Adrenal gland (tissue), 5 donors: ENCODE measurements at regions not wholly inside any gene's neighbourhood (a gene's known extent, or its start where the extent isn't known, plus 50 kb on each side); places are given as distances from the start of the nearest gene placed in this dataset.
A peak's percentile ranks its signal among the peaks of the same experiment; 100 is the strongest.

Experiments used
- POLR2A ChIP-seq, 2 donors: fragments of 450-650 bp; IDR thresholded peaks; one replicate each; pipeline ENCODE4 v1.6.1; 2017; ENCODE audit warnings: antibody characterized with exemption in 2 of 2, mild to moderate bottlenecking in 2 of 2, moderate library complexity in 1 of 2
- TF ChIP-seq, protein P1 (sequence below), 6 experiments: fragments of 450-650 bp in 4 of 6; fragments of 200-600 bp in 2 of 6; sonication (generic) in 1 of 6; IDR thresholded peaks; 1 replicate in 5 of 6; 2 replicates in 1 of 6; pipeline versions ENCODE4 v1.5.1 to v1.8.0; 2016 to 2021; ENCODE audit warnings: antibody characterized with exemption in 6 of 6, mild to moderate bottlenecking in 2 of 6, moderate library complexity in 1 of 6
- donor health status: DM: no; HTN: no; CAD: no.

DNA sequence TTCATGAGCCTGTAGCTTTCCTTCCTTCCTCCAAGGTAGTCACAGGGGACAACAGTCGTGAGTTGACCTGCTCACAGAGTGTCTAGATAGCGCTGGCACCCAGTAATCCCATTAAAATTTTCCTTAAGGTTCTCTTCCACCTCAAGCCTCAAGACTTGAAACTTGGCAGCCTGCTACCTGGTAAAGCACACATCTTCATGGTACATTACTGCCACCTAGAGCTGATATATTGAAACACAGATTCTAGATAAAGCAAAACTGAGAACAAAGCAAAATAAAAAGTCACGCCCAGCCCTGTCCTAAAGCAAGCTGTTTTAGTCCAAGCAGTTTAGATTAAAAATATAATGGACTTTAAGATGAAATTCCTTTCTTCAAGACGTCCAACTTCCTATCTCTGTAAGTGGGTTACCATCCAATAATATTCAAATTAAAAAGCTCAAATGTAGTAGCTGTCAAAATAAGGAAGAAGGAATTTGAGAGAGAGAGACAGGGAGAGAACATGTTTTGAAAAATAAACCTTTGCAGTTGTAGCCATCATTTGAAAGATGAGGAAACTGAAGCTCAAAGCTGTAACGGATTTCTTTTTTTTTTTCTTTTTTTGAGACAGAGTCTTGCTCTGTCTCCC is 50.7 kb upstream of the CD83 start:
- TF ChIP-seq, protein P1, sequence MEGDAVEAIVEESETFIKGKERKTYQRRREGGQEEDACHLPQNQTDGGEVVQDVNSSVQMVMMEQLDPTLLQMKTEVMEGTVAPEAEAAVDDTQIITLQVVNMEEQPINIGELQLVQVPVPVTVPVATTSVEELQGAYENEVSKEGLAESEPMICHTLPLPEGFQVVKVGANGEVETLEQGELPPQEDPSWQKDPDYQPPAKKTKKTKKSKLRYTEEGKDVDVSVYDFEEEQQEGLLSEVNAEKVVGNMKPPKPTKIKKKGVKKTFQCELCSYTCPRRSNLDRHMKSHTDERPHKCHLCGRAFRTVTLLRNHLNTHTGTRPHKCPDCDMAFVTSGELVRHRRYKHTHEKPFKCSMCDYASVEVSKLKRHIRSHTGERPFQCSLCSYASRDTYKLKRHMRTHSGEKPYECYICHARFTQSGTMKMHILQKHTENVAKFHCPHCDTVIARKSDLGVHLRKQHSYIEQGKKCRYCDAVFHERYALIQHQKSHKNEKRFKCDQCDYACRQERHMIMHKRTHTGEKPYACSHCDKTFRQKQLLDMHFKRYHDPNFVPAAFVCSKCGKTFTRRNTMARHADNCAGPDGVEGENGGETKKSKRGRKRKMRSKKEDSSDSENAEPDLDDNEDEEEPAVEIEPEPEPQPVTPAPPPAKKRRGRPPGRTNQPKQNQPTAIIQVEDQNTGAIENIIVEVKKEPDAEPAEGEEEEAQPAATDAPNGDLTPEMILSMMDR (IDR thresholded peaks at IDR 0.05), result peak; percentile 34 to 77 (median 71)
- no peak for TF ChIP-seq POLR2A (IDR thresholded peaks at IDR 0.05)
